Testis (tissue), 2 donors: ENCODE measurements at regions not wholly inside any gene's neighbourhood (a gene's known extent, or its start where the extent isn't known, plus 50 kb on each side); places are given as distances from the start of the nearest gene placed in this dataset.

Experiments used
- DNase-seq: peaks from one replicate; pipeline ENCODE4 v3.0.0-alpha.2; 2019
- H3K27ac ChIP-seq, 2 donors: fragments of 200-600 bp; sonication (generic); one replicate each; pipeline ENCODE4 v1.5.1; 2019
- H3K27me3 ChIP-seq: fragments of 200-600 bp; sonication (generic); one replicate; pipeline ENCODE4 v1.5.1; 2019
- H3K36me3 ChIP-seq: fragments of 200-600 bp; sonication (generic); one replicate; pipeline ENCODE4 v1.5.1; 2017; ENCODE audit warnings: low read depth; ENCODE audit errors: missing control alignments
- H3K4me1 ChIP-seq: fragments of 200-600 bp; sonication (generic); one replicate; pipeline ENCODE4 v1.5.1; 2019
- H3K4me3 ChIP-seq, 2 donors: fragments of 200-600 bp; sonication (generic); one replicate each; pipeline ENCODE4 v1.5.1; 2017 to 2019
- H3K9me3 ChIP-seq: fragments of 200-600 bp; sonication (generic); one replicate; pipeline ENCODE4 v1.5.1; 2017
- POLR2A ChIP-seq: fragments of 450-650 bp; IDR thresholded peaks from one replicate; pipeline ENCODE4 v1.6.1; 2017; ENCODE audit warnings: antibody characterized with exemption, mild to moderate bottlenecking, moderate library complexity
- WGBS, 2 donors: methylation state at CpG; one replicate each; pipeline ENCODE4 v1.1.5; 2018; 5-methylcytosine and 5-hydroxymethylcytosine counted together
- intact Hi-C: fragments of 100-400 bp; cut with DNase I; formaldehyde crosslinking; loops from one replicate; pipeline ENCODE4 v1.15.1; 2023; ENCODE audit warnings: low total_unique reads
- TF ChIP-seq, protein P1 (sequence below), 3 experiments: fragments of 450-650 bp in 2 of 3; fragments of 200-600 bp in 1 of 3; sonication (generic) in 1 of 3; IDR thresholded peaks; one replicate each; pipeline ENCODE4 v1.5.1; 2016 to 2019; ENCODE audit warnings: antibody characterized with exemption in 3 of 3, mild to moderate bottlenecking in 2 of 3, moderate library complexity in 1 of 3

DNA sequence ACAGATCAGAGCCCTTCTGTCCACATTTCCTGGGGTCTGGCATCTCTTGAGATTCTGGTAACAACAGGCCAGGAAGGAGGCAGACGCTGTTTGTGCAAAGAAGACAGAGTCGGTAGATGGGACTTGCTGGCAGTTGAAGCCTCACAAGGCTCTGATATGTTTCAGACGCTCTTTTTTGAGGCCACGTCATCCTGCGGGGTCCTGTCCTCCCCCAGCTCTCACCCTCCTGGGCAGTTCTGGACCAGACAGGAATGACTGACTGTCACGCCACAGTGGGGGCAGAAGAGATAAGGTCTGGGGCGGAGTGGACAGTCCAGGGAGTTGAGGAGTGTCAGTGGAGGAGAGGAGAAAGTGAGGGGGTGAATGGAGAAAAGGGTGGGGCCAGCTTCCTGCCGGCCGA is 87.1 kb upstream of the SULF2 start:
- Histone ChIP-seq H3K27ac (no peak overlapping the region), H3K9me3 (no peaks in the 10 kb centered on the region), H3K36me3 (no peaks in the 10 kb centered on the region), H3K4me3 (no peak overlapping the region), H3K4me1 (peaks cover 7% of the 10 kb centered on the region), H3K27me3 (no peaks in the 10 kb centered on the region)
- TF ChIP-seq POLR2A: no peak
- TF ChIP-seq, protein P1, sequence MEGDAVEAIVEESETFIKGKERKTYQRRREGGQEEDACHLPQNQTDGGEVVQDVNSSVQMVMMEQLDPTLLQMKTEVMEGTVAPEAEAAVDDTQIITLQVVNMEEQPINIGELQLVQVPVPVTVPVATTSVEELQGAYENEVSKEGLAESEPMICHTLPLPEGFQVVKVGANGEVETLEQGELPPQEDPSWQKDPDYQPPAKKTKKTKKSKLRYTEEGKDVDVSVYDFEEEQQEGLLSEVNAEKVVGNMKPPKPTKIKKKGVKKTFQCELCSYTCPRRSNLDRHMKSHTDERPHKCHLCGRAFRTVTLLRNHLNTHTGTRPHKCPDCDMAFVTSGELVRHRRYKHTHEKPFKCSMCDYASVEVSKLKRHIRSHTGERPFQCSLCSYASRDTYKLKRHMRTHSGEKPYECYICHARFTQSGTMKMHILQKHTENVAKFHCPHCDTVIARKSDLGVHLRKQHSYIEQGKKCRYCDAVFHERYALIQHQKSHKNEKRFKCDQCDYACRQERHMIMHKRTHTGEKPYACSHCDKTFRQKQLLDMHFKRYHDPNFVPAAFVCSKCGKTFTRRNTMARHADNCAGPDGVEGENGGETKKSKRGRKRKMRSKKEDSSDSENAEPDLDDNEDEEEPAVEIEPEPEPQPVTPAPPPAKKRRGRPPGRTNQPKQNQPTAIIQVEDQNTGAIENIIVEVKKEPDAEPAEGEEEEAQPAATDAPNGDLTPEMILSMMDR (IDR thresholded peaks at IDR 0.05): no peak
- intact Hi-C loops: no loop called here
- no peak for DNase-seq
- 76 to 81% methylated on average over 9 of the region's 9 CpGs for WGBS, 2 donors

DNA sequence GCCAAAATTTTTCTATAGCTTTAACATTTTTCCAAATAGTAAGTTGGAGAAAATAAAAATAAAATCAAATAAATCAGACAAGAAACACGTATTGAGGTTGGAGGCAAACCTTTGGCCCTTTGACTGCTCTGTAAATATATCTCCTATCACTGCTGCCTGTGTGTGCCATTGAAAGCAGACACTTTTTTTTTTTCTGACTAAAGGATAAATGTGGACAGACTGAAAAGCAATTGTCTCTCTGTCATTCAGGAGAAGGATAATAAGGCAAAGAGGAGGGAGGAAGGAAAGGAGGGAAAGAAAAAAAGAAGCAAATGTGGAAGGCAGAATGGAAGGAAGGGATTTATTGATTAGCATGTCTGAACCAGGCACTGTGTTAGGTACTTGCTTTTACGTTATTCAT is 85.2 kb upstream of the SULF2 start:
- Histone ChIP-seq H3K27ac (no peak overlapping the region), H3K4me3 (no peak overlapping the region), H3K27me3 (no peaks in the 10 kb centered on the region), H3K36me3 (no peaks in the 10 kb centered on the region), H3K4me1 (peaks cover 5% of the 10 kb centered on the region), H3K9me3 (no peaks in the 10 kb centered on the region)
- DNase-seq: no peak
- WGBS, 2 donors: 86 to 92% methylated on average over 2 of the region's 2 CpGs
- TF ChIP-seq, protein P1 (IDR thresholded peaks at IDR 0.05): no peak
- no peak for TF ChIP-seq POLR2A
- intact Hi-C loops: no loop called here

DNA sequence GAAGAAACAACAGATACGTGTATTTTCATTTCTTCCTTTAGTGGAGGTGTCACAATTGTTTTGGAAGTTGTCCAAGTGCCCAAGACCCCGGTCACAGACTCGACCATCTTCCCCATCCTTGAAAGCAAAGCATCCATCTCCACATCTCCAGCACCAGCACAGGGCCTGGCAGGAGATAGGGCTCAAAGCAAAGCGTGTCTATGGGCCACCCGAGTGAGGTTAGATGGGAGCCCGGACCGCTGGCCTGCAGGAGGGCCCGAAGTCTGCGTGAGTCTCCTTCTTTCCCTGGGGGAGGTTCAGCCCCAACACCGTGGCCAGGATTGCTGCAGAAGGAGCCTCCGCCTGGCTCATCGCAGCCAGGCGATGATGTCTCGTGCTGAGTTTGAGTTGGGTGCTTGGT is 83.5 kb upstream of the SULF2 start:
- Histone ChIP-seq H3K36me3 (no peaks in the 10 kb centered on the region), H3K9me3 (no peaks in the 10 kb centered on the region), H3K27me3 (no peaks in the 10 kb centered on the region), H3K4me1 (no peaks in the 10 kb centered on the region), H3K27ac (no peak overlapping the region), H3K4me3 (no peak overlapping the region)
- WGBS, 2 donors: 90 to 91% methylated on average over 10 to 14 of the region's 14 CpGs
- DNase-seq: no peak
- no peak for TF ChIP-seq POLR2A
- TF ChIP-seq, protein P1 (IDR thresholded peaks at IDR 0.05): no peak
- intact Hi-C loops: no loop called here

DNA sequence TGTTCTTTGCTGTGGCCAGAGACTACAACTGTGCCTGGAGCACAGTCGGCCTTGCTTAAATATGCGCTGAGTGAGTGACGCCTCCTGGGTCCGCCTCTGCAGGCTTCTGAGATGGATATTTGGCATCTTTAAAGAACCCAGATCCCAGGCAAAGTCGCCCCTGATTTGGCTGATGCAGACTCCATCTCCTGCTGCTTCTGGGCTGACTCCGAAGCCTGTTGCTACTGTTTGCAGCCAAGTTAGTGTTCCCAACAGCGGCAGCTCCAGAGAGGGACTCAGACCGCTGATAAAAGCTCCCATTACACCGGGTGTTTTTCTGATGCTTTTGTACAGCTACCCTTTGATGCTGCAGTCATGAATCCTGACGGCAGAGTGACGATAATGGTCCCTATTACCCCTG is 83.0 kb upstream of the SULF2 start:
- no peaks in the 10 kb centered on the region for H3K36me3 ChIP-seq
- no peak for DNase-seq
- H3K4me3 ChIP-seq: no peak overlapping the region
- no peaks in the 10 kb centered on the region for H3K27me3 ChIP-seq
- TF ChIP-seq POLR2A: no peak
- TF ChIP-seq, protein P1 (IDR thresholded peaks at IDR 0.05): no peak
- H3K27ac ChIP-seq: no peak overlapping the region
- intact Hi-C loops: no loop called here
- no peaks in the 10 kb centered on the region for H3K9me3 ChIP-seq
- H3K4me1 ChIP-seq: no peaks in the 10 kb centered on the region
- WGBS, 2 donors: 90 to 92% methylated on average over 11 of the region's 11 CpGs

DNA sequence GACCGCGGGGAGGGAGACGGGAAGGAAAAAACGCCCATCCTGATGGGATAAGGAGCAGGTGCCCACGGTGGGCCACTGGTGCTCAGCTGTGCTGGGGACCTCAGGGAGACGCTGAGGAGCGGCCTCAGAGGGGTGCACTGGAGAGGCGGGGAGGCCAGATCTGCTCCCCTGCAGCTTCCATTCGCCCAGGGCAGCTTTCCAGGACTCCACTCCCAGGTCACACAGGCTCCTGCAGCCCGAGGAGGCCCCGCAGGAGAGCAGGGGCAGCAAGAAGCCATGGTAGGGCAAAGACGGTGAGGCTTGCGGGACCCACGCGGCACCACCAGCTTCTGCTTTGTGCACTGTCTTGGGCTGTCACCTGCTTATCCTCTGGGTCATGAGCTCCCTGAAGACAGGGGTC is 82.5 kb upstream of the SULF2 start:
- 86 to 92% methylated on average over 8 to 15 of the region's 15 CpGs for WGBS, 2 donors
- H3K9me3 ChIP-seq: no peaks in the 10 kb centered on the region
- intact Hi-C loops: no loop called here

More for the DNA sequence above, 82.5 kb upstream of the SULF2 start:
- Histone ChIP-seq H3K4me3 (no peak overlapping the region), H3K27ac (no peak overlapping the region), H3K36me3 (no peaks in the 10 kb centered on the region), H3K27me3 (no peaks in the 10 kb centered on the region), H3K4me1 (no peaks in the 10 kb centered on the region)
- TF ChIP-seq POLR2A: no peak
- TF ChIP-seq, protein P1 (IDR thresholded peaks at IDR 0.05): no peak
- no peak for DNase-seq
